Fibroblast of pulmonary artery (primary cell): ENCODE measurements at regions not wholly inside any gene's neighbourhood (a gene's known extent, or its start where the extent isn't known, plus 50 kb on each side); places are given as distances from the start of the nearest gene placed in this dataset.

ENCODE experiments used
- DNase-seq: peaks from one replicate; pipeline ENCODE4 v3.0.0-alpha.2; 2010; ENCODE audit warnings: low read depth
- H3K4me3 ChIP-seq: replicated peaks from 2 replicates; pipeline ENCODE4 v1.5.1; 2011; ENCODE audit warnings: low read depth, mild to moderate bottlenecking, control low read depth, low read length, moderate library complexity
- TF ChIP-seq, protein P1 (sequence below): IDR thresholded peaks from 2 replicates; pipeline ENCODE4 v1.5.1; 2011; ENCODE audit warnings: mild to moderate bottlenecking, control low read depth, low read length, inconsistent platforms; ENCODE audit errors: missing control alignments

GRCh38 chr13:40023595-40024203 lies 368.2 kb downstream of the COG6 start:
- no peak overlapping the region for H3K4me3 ChIP-seq
- TF ChIP-seq, protein P1, sequence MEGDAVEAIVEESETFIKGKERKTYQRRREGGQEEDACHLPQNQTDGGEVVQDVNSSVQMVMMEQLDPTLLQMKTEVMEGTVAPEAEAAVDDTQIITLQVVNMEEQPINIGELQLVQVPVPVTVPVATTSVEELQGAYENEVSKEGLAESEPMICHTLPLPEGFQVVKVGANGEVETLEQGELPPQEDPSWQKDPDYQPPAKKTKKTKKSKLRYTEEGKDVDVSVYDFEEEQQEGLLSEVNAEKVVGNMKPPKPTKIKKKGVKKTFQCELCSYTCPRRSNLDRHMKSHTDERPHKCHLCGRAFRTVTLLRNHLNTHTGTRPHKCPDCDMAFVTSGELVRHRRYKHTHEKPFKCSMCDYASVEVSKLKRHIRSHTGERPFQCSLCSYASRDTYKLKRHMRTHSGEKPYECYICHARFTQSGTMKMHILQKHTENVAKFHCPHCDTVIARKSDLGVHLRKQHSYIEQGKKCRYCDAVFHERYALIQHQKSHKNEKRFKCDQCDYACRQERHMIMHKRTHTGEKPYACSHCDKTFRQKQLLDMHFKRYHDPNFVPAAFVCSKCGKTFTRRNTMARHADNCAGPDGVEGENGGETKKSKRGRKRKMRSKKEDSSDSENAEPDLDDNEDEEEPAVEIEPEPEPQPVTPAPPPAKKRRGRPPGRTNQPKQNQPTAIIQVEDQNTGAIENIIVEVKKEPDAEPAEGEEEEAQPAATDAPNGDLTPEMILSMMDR: no peak
- no peak for DNase-seq

DNA sequence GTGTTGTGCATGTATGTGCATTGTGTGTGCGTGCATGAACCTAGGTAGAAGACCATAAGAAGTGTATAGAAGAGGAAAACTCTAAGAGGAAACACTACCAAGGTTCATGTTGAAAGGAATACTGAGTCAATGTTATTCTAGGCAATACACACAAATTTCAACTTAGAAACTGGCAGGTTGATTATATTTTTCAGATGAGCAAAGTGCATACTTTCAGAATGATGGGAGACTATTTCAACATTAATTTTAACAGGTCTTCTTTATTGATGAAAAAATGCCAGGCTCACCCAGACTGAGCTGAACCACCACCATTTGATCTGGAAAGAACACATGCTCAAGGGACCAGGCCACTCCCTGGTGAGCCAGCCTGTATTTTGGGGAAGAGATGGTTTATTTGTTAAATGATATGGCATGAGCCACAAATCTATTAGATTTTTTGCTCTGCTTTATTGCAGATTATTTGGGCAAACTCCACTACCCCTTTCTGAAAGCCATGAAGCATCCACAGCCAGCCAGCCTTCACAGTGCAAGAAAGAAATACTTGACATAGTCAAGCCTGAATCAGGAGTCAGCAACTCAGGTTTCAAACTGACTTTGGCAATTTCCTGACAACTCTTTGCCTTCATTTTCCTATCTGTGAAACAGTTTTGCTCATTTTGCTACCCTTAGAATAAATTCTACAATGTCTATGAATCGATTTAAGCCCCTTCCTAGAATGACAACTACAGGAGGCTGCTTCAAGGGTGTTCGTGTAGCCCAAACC lies 368.9 kb downstream of the COG6 start:
- H3K4me3 ChIP-seq: no peak overlapping the region
- no peak for DNase-seq
- TF ChIP-seq, protein P1: no peak

- TF ChIP-seq, protein P1: no peak
- DNase-seq: no peak
- no peak overlapping the region for H3K4me3 ChIP-seq
Measured at GRCh38 chr13:40024967-40025714, 369.7 kb downstream of the COG6 start.

DNA sequence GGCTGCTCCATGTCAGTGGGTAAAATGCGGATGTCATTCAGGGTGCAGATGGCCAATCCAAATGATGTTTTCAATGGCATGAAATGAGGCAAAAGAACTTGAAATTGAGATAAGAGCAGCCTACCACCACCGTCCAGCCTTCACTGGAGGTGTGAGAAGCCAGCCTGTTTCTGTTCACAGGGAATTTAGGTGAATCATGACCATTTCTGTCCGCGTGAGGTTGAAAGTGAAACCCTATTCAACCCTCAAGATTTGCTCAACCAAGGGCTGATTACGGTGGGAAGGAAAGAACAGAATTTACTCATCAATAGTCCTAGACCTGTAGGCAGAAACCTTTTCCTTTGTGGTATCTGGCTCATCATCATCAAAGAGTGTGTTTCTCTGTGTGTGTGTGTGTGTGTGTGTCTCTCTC lies 370.7 kb downstream of the COG6 start:
- TF ChIP-seq, protein P1: no peak
- no peak overlapping the region for H3K4me3 ChIP-seq
- DNase-seq: no peak

- TF ChIP-seq, protein P1: no peak
- DNase-seq: no peak
Measured at GRCh38 chr13:40026741-40027140, 371.3 kb downstream of the COG6 start.

DNA sequence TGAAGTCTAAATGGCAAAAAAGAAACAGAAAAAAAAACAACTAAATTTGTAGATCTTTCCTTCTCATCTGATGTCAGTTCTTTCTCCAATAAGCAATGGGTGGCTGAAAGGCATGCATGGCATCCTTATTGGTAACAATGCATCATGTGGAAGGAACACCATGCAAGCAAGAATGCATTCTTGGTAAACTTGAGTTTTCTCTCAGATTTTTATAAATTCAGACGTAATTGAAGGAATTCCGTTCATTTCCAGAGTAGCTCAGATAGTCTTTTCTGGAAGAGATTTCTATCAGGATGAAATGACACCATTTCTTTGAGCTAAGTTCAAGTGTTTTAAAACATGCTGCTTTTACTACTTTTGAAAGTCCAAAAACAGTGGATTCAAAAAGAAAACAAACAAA lies 373.0 kb downstream of the COG6 start:
- no peak overlapping the region for H3K4me3 ChIP-seq
- TF ChIP-seq, protein P1: no peak
- no peak for DNase-seq

More at GRCh38 chr13:40026741-40027140, 371.3 kb downstream of the COG6 start:
- no peak overlapping the region for H3K4me3 ChIP-seq
